OCI-LY3 (cell line): ENCODE measurements at regions not wholly inside any gene's neighbourhood (a gene's known extent, or its start where the extent isn't known, plus 50 kb on each side); places are given as distances from the start of the nearest gene placed in this dataset.

Source experiments
- H2AFZ ChIP-seq: fragments of 200-600, 300-600 bp; shearing (Covaris generic); 2 replicates; pipeline ENCODE4 v1.6.0; 2014; ENCODE audit warnings: antibody characterized with exemption, low read depth, low read length
- H3K27ac ChIP-seq: fragments of 200-600, 300-600 bp; sonication (generic); 2 replicates; pipeline ENCODE4 v1.5.1; 2014; ENCODE audit warnings: mild to moderate bottlenecking, low read length, moderate library complexity, mixed read lengths
- H3K27me3 ChIP-seq: fragments of 200-600, 300-600 bp; sonication (generic); 2 replicates; pipeline ENCODE4 v1.6.1; 2014; ENCODE audit warnings: low read depth, low read length, mixed read lengths
- H3K36me3 ChIP-seq: fragments of 200-600, 300-600 bp; sonication (generic); replicated peaks from 2 replicates; pipeline ENCODE3; 2014; ENCODE audit warnings: low read depth, low read length, mixed read lengths
- H3K4me1 ChIP-seq: fragments of 300-600, 200-600 bp; sonication (generic); 2 replicates; pipeline ENCODE4 v1.6.1; 2014; ENCODE audit warnings: low read length, mixed read lengths
- H3K4me2 ChIP-seq: fragments of 200-600, 300-600 bp; sonication (generic); 2 replicates; pipeline ENCODE4 v1.6.1; 2014; ENCODE audit warnings: low read length, mixed read lengths
- H3K4me3 ChIP-seq: fragments of 300-600, 200-600 bp; sonication (generic); 2 replicates; pipeline ENCODE4 v1.5.1; 2014; ENCODE audit warnings: antibody characterized with exemption, mild to moderate bottlenecking, low read length, moderate library complexity
- H3K79me2 ChIP-seq: fragments of 300-600, 200-600 bp; shearing (Covaris generic); 2 replicates; pipeline ENCODE4 v1.6.1; 2014; ENCODE audit warnings: mild to moderate bottlenecking, low read length, mixed read lengths
- H3K9ac ChIP-seq: fragments of 300-600, 200-600 bp; shearing (Covaris generic); 2 replicates; pipeline ENCODE4 v1.6.0; 2014; ENCODE audit warnings: mild to moderate bottlenecking, low read length, moderate library complexity
- H3K9me3 ChIP-seq: fragments of 200-600, 300-600 bp; shearing (Covaris generic); 2 replicates; pipeline ENCODE4 v1.6.1; 2014; ENCODE audit warnings: low read length, mixed read lengths; ENCODE audit not compliant: insufficient read depth
- H4K20me1 ChIP-seq: fragments of 200-600, 300-600 bp; sonication (generic); 2 replicates; pipeline ENCODE4 v1.6.1; 2016; ENCODE audit warnings: low read length, mixed read lengths; ENCODE audit not compliant: insufficient read depth
- CTCF ChIP-seq: fragments of 200-600, 300-600 bp; sonication (generic); IDR thresholded peaks from 2 replicates; pipeline ENCODE4 v1.5.1; 2014; ENCODE audit warnings: antibody characterized with exemption, low read length, low read depth
- EZH2phosphoT487 ChIP-seq: fragments of 200-600 bp; shearing (Covaris generic); IDR thresholded peaks from 2 replicates; pipeline ENCODE4 v1.6.1; 2018; ENCODE audit warnings: antibody characterized with exemption, mixed run types, low read depth

- H2AFZ ChIP-seq: no peak overlapping the region
- no peak overlapping the region for H3K4me3 ChIP-seq
- H3K27me3 ChIP-seq: no peaks in the 10 kb centered on the region
- H3K36me3 ChIP-seq: no peaks in the 10 kb centered on the region
- no peaks in the 10 kb centered on the region for H3K9me3 ChIP-seq
- H3K4me1 ChIP-seq: no peaks in the 10 kb centered on the region
- H3K4me2 ChIP-seq: no peak overlapping the region
- H3K9ac ChIP-seq: no peak overlapping the region
- no peaks in the 10 kb centered on the region for H3K79me2 ChIP-seq
- H3K27ac ChIP-seq: no peak overlapping the region
- H4K20me1 ChIP-seq: no peaks in the 10 kb centered on the region
- TF ChIP-seq EZH2phosphoT487: no peak
These were observed 172.3 kb downstream of the SPRY1 start for GRCh38 chr4:123568936-123569335.

DNA sequence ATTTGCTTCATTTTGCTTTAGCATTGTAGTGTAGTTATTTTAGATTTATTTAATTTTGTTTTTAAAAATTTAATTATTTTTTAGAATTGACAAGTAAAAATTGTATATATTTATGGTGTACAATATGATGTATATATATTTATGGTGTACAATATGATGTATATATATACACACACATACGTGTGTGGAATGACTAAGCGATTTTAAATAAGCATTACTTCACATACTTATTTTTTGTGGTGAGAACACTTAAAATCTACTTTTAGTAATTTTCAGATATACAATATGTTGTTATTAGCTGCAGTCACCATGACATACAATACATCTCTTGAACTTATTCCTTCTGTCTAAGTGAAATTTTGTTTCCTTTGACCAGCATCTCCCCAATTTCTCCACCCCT is 172.9 kb downstream of the SPRY1 start:
- Histone ChIP-seq H2AFZ (no peak overlapping the region), H3K4me3 (no peak overlapping the region), H3K4me1 (no peaks in the 10 kb centered on the region), H3K27ac (no peak overlapping the region), H3K4me2 (no peak overlapping the region), H4K20me1 (no peaks in the 10 kb centered on the region), H3K79me2 (no peaks in the 10 kb centered on the region), H3K9me3 (no peaks in the 10 kb centered on the region), H3K27me3 (no peaks in the 10 kb centered on the region), H3K36me3 (no peaks in the 10 kb centered on the region), H3K9ac (no peak overlapping the region)
- TF ChIP-seq CTCF: no peak
- no peak for TF ChIP-seq EZH2phosphoT487

- Histone ChIP-seq H3K36me3 (no peaks in the 10 kb centered on the region), H3K27ac (no peak overlapping the region), H4K20me1 (no peaks in the 10 kb centered on the region), H3K4me1 (no peaks in the 10 kb centered on the region), H3K9me3 (no peaks in the 10 kb centered on the region), H2AFZ (no peak overlapping the region), H3K9ac (no peak overlapping the region), H3K27me3 (no peaks in the 10 kb centered on the region), H3K4me3 (no peak overlapping the region), H3K4me2 (no peak overlapping the region), H3K79me2 (no peaks in the 10 kb centered on the region)
- TF ChIP-seq CTCF: no peak
- no peak for TF ChIP-seq EZH2phosphoT487
These were observed 177.4 kb downstream of the SPRY1 start for GRCh38 chr4:123573866-123574508.

GRCh38 chr4:123575291-123575690 is 178.7 kb downstream of the SPRY1 start:
- Histone ChIP-seq H3K79me2 (no peaks in the 10 kb centered on the region), H3K9ac (no peak overlapping the region), H3K36me3 (no peaks in the 10 kb centered on the region), H3K4me1 (no peaks in the 10 kb centered on the region), H3K4me3 (no peak overlapping the region), H3K27me3 (no peaks in the 10 kb centered on the region), H4K20me1 (no peaks in the 10 kb centered on the region), H3K9me3 (0 out of 2 replicates have a peak, but pooled peaks cover 4% of the 10 kb centered on the region), H3K27ac (no peak overlapping the region), H3K4me2 (no peak overlapping the region), H2AFZ (no peak overlapping the region)
- no peak for TF ChIP-seq EZH2phosphoT487
- no peak for TF ChIP-seq CTCF
